H1 (cell line): ENCODE measurements at regions not wholly inside any gene's neighbourhood (a gene's known extent, or its start where the extent isn't known, plus 50 kb on each side); places are given as distances from the start of the nearest gene placed in this dataset.

Source experiments
- CBX5 ChIP-seq: fragments of 300-800, 300-1000 bp; sonication (generic); IDR thresholded peaks from 2 replicates; pipeline ENCODE4 v1.7.1; 2016; ENCODE audit warnings: antibody characterized with exemption, low read length, low read depth
- CHD1 ChIP-seq: IDR thresholded peaks from 2 replicates; pipeline ENCODE4 v1.6.1; 2012; ENCODE audit warnings: low read depth, low read length, improper control_type of control experiment
- CTCF ChIP-seq, 3 experiments: IDR thresholded peaks; 1 replicate in 2 of 3; 2 replicates in 1 of 3; pipeline versions ENCODE4 v1.5.1 to v1.6.1; 2011; ENCODE audit warnings: low read length in 3 of 3, mild to moderate bottlenecking in 3 of 3, inconsistent platforms in 2 of 3, low read depth in 1 of 3, moderate library complexity in 1 of 3; ENCODE audit not compliant: insufficient read depth in 1 of 3; ENCODE audit errors: control extremely low read depth in 1 of 3

GRCh38 chr10:64829888-64830412, 1308.7 kb downstream of the REEP3 start (continued):
- TF ChIP-seq CHD1 (no peak), CBX5 (no peak), CTCF (IDR thresholded peaks at IDR 0.05; ENCODE audit: control extremely low read depth in 1 of 3, insufficient read depth in 1 of 3, low read depth in 1 of 3, low read length in 3 of 3) (no peak)
